ENCODE measurements at regions not wholly inside any gene's neighbourhood (a gene's known extent, or its start where the extent isn't known, plus 50 kb on each side); places are given as distances from the start of the nearest gene placed in this dataset.

DNA sequence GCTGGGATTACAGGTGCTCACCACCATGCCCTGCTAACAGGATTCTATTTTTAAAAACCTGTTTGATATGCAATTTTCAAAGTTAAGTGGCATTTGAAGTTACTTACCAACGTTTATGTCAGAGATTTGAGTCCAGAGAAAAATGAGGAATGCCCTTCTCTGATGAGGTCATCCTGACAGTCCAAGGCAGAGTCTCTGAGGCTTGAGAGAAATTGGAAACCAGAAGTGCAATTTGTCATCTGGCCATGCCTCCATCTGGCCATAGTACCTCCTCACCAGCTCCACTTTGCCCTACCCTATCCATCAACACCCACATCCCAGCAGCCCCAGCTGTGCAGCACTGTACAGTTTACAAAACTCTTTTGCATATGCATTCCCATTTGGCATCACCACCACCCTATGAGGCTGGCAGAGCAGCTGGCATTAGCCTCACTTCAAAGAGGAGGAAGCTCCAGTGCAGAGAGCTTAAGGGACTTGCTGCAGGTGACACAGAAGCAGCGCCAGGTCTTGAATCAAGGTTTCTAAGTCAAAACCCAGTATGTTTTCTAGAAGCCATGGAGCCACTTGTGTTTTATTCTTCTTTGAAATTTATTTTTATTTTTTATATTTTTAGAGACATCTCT, 54.5 kb upstream of the PDZD8 start:
- TF ChIP-seq, protein P1, sequence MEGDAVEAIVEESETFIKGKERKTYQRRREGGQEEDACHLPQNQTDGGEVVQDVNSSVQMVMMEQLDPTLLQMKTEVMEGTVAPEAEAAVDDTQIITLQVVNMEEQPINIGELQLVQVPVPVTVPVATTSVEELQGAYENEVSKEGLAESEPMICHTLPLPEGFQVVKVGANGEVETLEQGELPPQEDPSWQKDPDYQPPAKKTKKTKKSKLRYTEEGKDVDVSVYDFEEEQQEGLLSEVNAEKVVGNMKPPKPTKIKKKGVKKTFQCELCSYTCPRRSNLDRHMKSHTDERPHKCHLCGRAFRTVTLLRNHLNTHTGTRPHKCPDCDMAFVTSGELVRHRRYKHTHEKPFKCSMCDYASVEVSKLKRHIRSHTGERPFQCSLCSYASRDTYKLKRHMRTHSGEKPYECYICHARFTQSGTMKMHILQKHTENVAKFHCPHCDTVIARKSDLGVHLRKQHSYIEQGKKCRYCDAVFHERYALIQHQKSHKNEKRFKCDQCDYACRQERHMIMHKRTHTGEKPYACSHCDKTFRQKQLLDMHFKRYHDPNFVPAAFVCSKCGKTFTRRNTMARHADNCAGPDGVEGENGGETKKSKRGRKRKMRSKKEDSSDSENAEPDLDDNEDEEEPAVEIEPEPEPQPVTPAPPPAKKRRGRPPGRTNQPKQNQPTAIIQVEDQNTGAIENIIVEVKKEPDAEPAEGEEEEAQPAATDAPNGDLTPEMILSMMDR (IDR thresholded peaks at IDR 0.05): no peak
- TF ChIP-seq POLR2A (IDR thresholded peaks at IDR 0.05) (no peak), EP300 (IDR thresholded peaks at IDR 0.05) (no peak)

All from gastroesophageal sphincter (tissue), 3 donors.